Natural killer cell (primary cell): ENCODE measurements at regions not wholly inside any gene's neighbourhood (a gene's known extent, or its start where the extent isn't known, plus 50 kb on each side); places are given as distances from the start of the nearest gene placed in this dataset.

Experiments
- ATAC-seq, 3 donors: fragments of 150-1000 bp in 2 of 3; fragments of 200-7000 bp in 1 of 3; cut with Tn5 transposase; 1 replicate in 1 of 3; 2 replicates in 2 of 3; pipeline ENCODE4 v1.10.0; 2021; ENCODE audit warnings: mild to moderate bottlenecking in 2 of 3, moderate library complexity in 2 of 3
- DNase-seq, 2 donors: peaks; one replicate each; pipeline versions ENCODE4 v3.0.0 to v3.0.0-alpha.2; 2013 to 2021; ENCODE audit warnings: mixed read lengths in 1 of 2
- H3K27ac ChIP-seq: one replicate; pipeline ENCODE4 v1.5.1; 2013; ENCODE audit warnings: mild to moderate bottlenecking, low read length
- H3K27me3 ChIP-seq: one replicate; pipeline ENCODE4 v1.6.1; 2013; ENCODE audit warnings: low read length; ENCODE audit not compliant: control insufficient read depth, insufficient read depth
- H3K36me3 ChIP-seq: one replicate; pipeline ENCODE4 v1.6.1; 2013; ENCODE audit warnings: low read length; ENCODE audit not compliant: control insufficient read depth, insufficient read depth
- H3K4me1 ChIP-seq: one replicate; pipeline ENCODE4 v1.6.1; 2013; ENCODE audit warnings: low read length; ENCODE audit not compliant: control insufficient read depth, insufficient read depth
- H3K4me3 ChIP-seq: one replicate; pipeline ENCODE4 v1.5.1; 2013; ENCODE audit warnings: low read length
- H3K9me3 ChIP-seq: one replicate; pipeline ENCODE4 v1.6.1; 2013; ENCODE audit warnings: low read length; ENCODE audit not compliant: control insufficient read depth, insufficient read depth
- H3K27ac Mint-ChIP-seq, 2 donors: one replicate each; pipeline ENCODE4 v1.8.0; 2022; ENCODE audit warnings: mild to moderate bottlenecking in 2 of 2, mixed read lengths in 2 of 2, moderate library complexity in 1 of 2
- H3K27me3 Mint-ChIP-seq, 2 donors: one replicate each; pipeline ENCODE4 v1.8.0; 2022; ENCODE audit warnings: low read depth in 2 of 2, mixed read lengths in 2 of 2
- H3K36me3 Mint-ChIP-seq: one replicate; pipeline ENCODE4 v1.8.0; 2022; ENCODE audit warnings: mixed read lengths
- H3K4me1 Mint-ChIP-seq, 2 donors: one replicate each; pipeline ENCODE4 v1.8.0; 2022; ENCODE audit warnings: mixed read lengths in 2 of 2
- H3K4me3 Mint-ChIP-seq: one replicate; pipeline ENCODE4 v1.8.0; 2022; ENCODE audit warnings: mild to moderate bottlenecking, moderate library complexity, mixed read lengths
- H3K9me3 Mint-ChIP-seq, 2 donors: one replicate each; pipeline ENCODE4 v1.8.0; 2022; ENCODE audit warnings: mixed read lengths in 2 of 2
- CTCF ChIP-seq: fragments of 200-600 bp; IDR thresholded peaks from one replicate; pipeline ENCODE4 v1.8.0; 2022; ENCODE audit warnings: antibody characterized with exemption
- WGBS: methylation state at CpG from one replicate; pipeline ENCODE4 v1.1.7; 2013; ENCODE audit warnings: missing lambda C conversion rate; ENCODE audit not compliant: insufficient coverage; 5-methylcytosine and 5-hydroxymethylcytosine counted together
- intact Hi-C: fragments of 100-400 bp; cut with micrococcal nuclease; formaldehyde crosslinking; loops from one replicate; pipeline ENCODE4 v1.14.2; 2022

- no peak for TF ChIP-seq CTCF
- WGBS, result 82% methylated on average over 2 of the region's 3 CpGs
- Histone ChIP-seq H3K27ac (no peak overlapping the region), H3K4me3 (no peak overlapping the region), H3K9me3 (no peaks in the 10 kb centered on the region), H3K36me3 (no peaks in the 10 kb centered on the region), H3K27me3 (no peaks in the 10 kb centered on the region), H3K4me1 (no peaks in the 10 kb centered on the region)
- intact Hi-C loops, result no loop called here
- H3K27me3 Mint-ChIP-seq, result no peaks in the 10 kb centered on the region
- H3K9me3 Mint-ChIP-seq, result no peaks in the 10 kb centered on the region
- H3K27ac Mint-ChIP-seq, result no peak overlapping the region
- no peak overlapping the region for H3K4me3 Mint-ChIP-seq
- no peak for DNase-seq
- ATAC-seq, result no peak
- no peaks in the 10 kb centered on the region for H3K4me1 Mint-ChIP-seq
- no peaks in the 10 kb centered on the region for H3K36me3 Mint-ChIP-seq
Measured at GRCh38 chr1:5405263-5405662, 587.0 kb downstream of the NPHP4 start.

GRCh38 chr1:5404412-5405203 is 587.6 kb downstream of the NPHP4 start:
- H3K9me3 ChIP-seq, result no peaks in the 10 kb centered on the region
- H3K36me3 Mint-ChIP-seq, result no peaks in the 10 kb centered on the region
- H3K27ac Mint-ChIP-seq, result no peak overlapping the region
- no peaks in the 10 kb centered on the region for H3K27me3 Mint-ChIP-seq
- ATAC-seq (no peak), DNase-seq (no peak)
- TF ChIP-seq CTCF, result no peak
- no peak overlapping the region for H3K4me3 Mint-ChIP-seq
- H3K4me1 Mint-ChIP-seq, result no peaks in the 10 kb centered on the region
- no peaks in the 10 kb centered on the region for H3K27me3 ChIP-seq
- no peak overlapping the region for H3K27ac ChIP-seq
- no peaks in the 10 kb centered on the region for H3K4me1 ChIP-seq
- H3K36me3 ChIP-seq, result no peaks in the 10 kb centered on the region
- intact Hi-C loops, result no loop called here
- 83% methylated on average over 7 of the region's 7 CpGs for WGBS
- H3K4me3 ChIP-seq, result no peak overlapping the region
- no peaks in the 10 kb centered on the region for H3K9me3 Mint-ChIP-seq

GRCh38 chr1:5403935-5404334 is 588.3 kb downstream of the NPHP4 start:
- DNase-seq, result no peak
- intact Hi-C loops, result no loop called here
- peaks cover 0 to 3% of the 10 kb centered on the region in 2 donors for H3K9me3 Mint-ChIP-seq
- peaks cover 0 to 1% of the 10 kb centered on the region in 2 donors for H3K27me3 Mint-ChIP-seq
- no peaks in the 10 kb centered on the region for H3K4me1 Mint-ChIP-seq
- no peak overlapping the region for H3K4me3 Mint-ChIP-seq
- TF ChIP-seq CTCF, result no peak
- H3K27me3 ChIP-seq, result no peaks in the 10 kb centered on the region
- no peak for ATAC-seq
- H3K27ac Mint-ChIP-seq, result no peak overlapping the region
- 80% methylated on average over 5 of the region's 5 CpGs for WGBS
- no peaks in the 10 kb centered on the region for H3K36me3 Mint-ChIP-seq
- H3K27ac ChIP-seq, result no peak overlapping the region
- no peaks in the 10 kb centered on the region for H3K4me1 ChIP-seq
- no peaks in the 10 kb centered on the region for H3K9me3 ChIP-seq
- H3K4me3 ChIP-seq, result no peak overlapping the region
- H3K36me3 ChIP-seq, result no peaks in the 10 kb centered on the region

GRCh38 chr1:5402618-5403017 is 589.6 kb downstream of the NPHP4 start:
- no peak overlapping the region for H3K4me3 Mint-ChIP-seq
- H3K27ac Mint-ChIP-seq, result no peak overlapping the region
- H3K36me3 ChIP-seq, result no peaks in the 10 kb centered on the region
- H3K36me3 Mint-ChIP-seq, result no peaks in the 10 kb centered on the region
- H3K27ac ChIP-seq, result no peak overlapping the region
- no peak for ATAC-seq
- no peak for TF ChIP-seq CTCF
- no peaks in the 10 kb centered on the region for H3K27me3 ChIP-seq
- no peak for DNase-seq
- H3K4me1 ChIP-seq, result no peaks in the 10 kb centered on the region
- H3K9me3 ChIP-seq, result no peaks in the 10 kb centered on the region
- H3K4me1 Mint-ChIP-seq, result no peaks in the 10 kb centered on the region
- H3K4me3 ChIP-seq, result no peak overlapping the region
- intact Hi-C loops, result no loop called here
- H3K9me3 Mint-ChIP-seq, result peaks cover 0 to 5% of the 10 kb centered on the region in 2 donors
- H3K27me3 Mint-ChIP-seq, result peaks cover 0 to 2% of the 10 kb centered on the region in 2 donors
- 85% methylated on average over 10 of the region's 10 CpGs for WGBS
